Activated CD4-positive, alpha-beta T cell treated with anti-CD3 and anti-CD28 coated beads, Interleukin-2, amount 50 U/mL, for 4 hours (primary cell): ENCODE measurements at regions not wholly inside any gene's neighbourhood (a gene's known extent, or its start where the extent isn't known, plus 50 kb on each side); places are given as distances from the start of the nearest gene placed in this dataset.
A peak's percentile ranks its signal among the peaks of the same experiment; 100 is the strongest.
"Not testable (repeated sequence)": the region's sequence is repeated elsewhere in the genome, so short reads cannot be mapped to it uniquely, and the experiment has no call there.

Experiments
- DNase-seq, 2 experiments: peaks; one replicate each; pipeline ENCODE4 v3.0.0-alpha.2; 2020

DNA sequence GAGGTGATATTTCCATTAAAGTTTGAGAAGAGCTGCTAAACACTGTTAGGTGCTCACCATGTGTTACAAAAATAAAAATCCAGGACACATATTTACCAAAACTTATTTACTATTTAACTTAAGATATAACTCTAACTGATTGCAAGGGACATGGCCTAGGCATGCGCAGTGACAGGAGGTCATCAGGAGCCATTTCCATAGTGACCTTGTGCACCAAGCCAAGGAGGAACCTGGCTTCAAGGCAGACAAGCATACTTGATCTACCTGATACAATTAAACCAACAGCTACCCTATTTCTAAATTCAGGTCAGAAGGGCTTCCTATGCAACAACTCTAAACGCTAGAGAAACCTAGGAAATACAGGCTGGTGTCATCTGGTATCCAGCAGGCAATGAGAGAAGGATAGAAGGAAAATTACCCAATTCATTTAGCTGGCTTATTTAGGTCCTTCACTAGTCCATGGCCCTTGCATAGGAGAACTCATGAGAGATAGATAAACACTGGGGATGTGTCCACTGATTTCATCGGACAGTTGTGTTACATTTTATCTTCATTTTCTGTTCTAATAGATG lies 134.4 kb downstream of the FOXB1 start:
- DNase-seq: no peak

DNA sequence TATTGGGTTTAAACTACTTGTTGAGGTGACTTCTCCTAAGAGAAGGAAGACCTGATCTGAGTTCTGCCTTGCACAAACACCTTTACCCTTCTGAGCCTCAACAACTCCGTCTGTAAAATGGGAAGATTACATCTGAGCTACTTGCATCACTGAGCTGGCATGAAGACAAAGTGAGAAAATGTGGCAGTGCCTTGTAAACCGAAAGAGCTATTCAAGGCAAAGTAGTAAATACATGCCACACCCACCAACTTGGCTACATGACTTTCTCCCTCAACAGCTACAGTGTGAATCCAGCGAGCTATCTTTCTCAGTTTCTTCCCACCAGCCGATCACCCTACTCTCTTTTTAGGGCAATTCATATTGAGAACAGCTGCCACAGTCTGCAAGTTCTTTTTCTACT lies 148.3 kb downstream of the FOXB1 start:
- no peak for DNase-seq

DNA sequence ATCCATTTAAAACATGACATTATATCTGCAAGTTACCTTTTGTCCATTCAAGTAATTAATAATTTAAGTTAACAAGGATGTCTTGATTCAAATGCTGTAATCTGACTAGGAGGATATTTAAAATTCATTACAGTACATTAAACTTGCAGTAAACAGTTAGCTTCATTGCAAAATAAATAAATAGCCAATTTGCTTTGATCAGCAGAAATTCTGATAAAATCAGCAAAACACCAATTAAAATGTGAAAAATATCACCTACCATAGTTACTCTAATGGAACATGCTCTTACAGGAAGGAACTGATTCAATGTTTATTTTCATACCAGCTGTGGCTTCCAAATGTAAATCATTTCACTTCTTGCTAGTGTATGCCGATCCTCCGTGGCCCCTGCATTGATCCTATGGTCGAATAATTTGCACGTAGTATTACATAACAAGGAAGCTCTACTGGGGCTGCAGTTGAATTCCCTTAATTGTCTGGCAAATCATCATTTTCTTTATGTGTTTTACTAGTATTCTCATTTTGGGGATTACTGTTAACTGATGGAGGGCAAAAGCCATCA lies 150.7 kb downstream of the FOXB1 start:
- DNase-seq: no peak

DNA sequence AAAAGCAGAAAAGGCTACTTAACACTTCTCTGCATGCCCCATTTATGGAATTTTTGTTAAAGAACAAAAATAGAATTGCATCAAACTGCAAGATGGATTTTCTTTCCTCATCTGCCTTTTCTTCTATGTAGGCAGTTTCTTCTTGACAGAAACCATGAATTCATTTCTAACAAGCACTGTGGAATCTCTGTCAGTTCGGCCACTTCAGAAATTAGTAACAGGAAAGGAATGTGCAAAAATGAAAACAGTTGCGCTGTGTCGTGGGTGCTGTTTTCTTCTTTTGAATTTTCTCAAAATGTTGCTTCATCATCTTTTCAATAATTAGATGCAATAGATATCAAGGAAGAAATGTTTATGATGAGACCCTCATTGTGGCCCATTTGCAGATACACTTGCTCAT lies 151.6 kb downstream of the FOXB1 start:
- DNase-seq: no peak

DNA sequence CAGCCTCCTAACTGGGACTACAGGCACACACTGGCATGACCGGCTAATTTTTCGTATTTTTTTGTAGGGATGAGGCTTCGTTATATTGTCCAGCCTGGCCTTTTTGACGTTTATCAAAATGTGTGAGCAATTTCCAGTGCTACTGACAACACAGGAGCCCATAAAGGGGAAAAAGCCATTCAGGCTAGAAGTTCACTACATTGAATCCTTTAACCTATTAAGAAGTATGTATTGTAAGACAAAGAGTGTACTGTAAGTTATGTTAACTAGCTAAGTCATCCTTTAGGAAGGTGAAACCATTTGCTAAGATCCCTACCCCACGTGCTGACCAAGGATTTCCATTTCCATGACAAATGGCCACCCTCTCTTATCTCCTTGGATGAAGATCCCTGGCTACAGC lies 156.8 kb downstream of the FOXB1 start:
- no peak for DNase-seq

DNA sequence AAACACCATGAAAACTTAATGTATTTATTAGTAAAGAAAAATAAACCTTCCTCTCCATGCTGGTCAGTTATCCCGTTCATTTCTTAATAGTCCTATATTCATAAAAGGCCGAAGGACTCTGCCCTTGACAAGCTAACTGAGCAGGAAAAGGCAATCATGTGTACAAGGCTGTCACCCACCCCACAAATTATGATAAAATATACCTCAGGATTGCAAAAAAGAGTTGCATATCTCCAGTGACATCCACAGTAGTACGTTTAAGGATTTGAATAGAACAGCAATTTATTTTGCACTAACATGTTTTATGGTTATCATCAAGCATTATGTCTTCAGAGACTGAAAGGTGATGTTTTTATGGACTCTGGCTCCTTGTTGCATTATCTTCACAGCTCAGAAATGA lies 157.6 kb downstream of the FOXB1 start:
- no peak for DNase-seq

DNA sequence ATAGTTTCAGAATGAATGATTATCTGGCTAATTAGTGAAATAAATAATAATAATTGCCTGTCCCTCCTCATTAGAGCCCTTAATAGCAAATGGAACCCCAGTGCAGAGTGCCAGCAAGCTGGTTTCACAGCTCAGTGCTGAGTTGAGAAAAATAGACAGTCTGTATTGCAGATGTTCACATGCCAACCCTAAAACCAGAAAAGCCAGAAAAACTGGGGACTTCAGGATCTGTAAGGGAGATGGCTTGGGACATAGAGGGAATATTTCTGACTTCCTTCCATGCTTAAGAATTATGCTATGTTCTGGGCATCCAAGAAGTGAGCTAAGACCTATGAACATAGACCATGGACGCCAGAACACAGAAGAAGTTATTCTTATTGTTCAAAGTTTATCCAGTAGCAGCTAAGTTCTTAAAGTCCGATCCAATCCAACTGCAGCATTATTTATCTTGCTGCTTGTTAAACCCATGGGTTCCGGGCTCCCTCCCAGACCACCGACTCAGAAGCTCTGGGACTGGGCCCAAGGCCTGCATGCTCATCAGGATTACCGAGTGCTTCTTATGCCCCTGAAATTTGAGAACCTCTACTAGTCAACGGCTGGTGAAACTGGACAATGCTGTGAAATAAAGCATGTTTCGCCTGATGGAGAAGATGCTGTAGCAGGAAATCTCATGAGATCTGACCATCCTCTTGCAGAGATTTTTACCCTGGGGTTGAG lies 158.3 kb downstream of the FOXB1 start:
- no peak for DNase-seq

DNA sequence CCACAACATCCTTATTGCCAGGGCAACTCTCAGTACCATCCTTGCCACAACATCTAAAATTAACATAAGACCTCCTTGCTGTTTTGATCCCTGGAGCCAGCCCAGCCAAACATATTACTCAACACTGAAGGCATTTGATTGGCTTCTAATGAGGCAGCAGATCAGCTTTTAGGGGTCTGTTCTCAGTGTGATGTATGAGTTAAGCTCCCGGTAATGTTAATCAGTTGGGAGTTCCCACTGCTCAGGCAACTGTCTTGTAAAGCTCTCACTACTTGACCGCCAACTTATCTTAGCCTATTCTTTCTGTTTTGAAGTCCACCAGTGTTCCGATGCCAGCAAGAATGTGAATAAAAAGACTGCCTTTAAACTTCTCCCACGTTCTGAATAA lies 158.9 kb downstream of the FOXB1 start:
- no peak for DNase-seq

DNA sequence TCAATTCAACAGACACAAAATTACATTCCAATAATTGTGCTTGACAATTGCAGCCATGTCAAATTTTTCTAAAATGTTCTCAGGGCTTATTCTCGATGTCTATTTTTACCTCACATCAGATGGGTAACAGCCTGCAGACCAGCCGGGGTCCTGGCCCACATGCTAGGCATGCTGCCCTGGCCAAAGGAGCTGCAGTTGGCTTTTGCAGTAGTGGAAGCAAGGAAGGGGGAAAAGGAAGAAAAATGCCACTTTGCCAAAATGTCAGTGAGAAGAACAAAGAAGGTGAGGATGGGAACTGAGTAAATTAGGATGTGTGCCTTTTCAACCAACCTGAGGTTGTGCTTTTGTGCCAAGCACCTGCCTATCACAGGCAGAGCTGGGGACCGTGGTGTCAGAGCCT lies 161.0 kb downstream of the FOXB1 start:
- DNase-seq: no peak

DNA sequence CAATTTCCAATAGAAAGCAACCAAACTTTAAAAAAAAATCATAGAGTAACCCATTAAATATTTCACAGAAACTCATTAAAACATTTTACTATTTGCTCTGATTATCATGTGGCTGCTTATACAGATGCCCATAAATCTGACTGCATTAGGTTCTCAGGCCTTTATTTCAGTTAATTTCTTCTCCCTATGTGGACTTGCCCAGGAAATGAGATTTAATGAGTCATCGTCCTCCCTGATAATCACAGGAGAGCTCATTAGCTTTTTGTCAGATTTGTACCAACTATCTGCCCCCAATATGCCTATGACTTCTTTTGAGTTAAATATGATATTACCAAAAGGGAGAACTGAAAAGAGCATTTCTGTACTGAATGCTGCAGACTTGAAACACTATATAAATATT lies 168.0 kb downstream of the FOXB1 start:
- DNase-seq: no peak

DNA sequence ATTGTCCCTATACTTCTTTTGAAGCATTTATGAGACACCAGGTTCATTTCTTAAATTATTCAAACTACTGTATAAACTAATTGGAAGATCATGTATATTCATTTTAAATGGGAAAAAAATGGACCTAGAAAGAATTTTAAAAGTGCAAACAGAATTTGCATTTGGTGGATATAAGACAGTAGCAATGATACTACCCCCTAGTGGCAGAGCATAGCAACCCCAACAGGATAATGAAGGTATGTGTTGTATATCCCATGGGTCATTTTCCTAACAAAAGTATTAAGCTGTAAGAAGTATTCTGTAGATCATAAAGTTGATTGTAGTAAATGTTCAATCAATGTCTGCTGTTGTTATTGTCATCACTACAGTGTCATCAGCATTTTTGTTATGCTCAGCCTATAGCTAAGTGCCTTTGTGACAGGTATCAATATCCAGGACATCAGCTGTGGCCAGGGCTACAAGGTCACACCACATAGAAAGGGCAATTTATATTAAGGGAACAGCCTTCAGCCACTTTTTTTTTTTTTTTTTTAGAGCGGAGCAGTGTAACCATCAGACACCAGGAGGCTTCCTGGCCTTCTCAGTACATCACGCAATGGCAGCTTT lies 175.8 kb downstream of the FOXB1 start:
- DNase-seq: peak; percentile 12 to 13

DNA sequence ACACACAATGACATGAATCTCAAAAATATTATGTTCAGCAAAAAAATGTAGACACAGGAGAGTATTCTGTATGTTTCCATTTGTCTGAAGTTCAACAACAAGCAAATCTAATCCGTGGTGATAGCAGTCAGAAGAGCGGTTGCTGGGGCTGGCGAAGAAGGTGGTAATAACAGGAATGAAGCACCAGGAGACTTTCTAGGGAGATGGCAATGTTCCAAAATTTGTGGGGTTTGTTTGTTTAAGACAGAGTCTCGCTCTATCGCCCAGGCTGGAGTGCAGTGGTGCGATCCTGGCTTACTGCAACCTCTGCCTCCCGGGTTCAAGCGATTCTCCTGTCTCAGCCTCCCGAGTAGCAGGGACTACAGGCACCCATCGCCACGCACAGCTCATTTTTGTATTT lies 177.8 kb downstream of the FOXB1 start:
- not testable (repeated sequence) for DNase-seq

DNA sequence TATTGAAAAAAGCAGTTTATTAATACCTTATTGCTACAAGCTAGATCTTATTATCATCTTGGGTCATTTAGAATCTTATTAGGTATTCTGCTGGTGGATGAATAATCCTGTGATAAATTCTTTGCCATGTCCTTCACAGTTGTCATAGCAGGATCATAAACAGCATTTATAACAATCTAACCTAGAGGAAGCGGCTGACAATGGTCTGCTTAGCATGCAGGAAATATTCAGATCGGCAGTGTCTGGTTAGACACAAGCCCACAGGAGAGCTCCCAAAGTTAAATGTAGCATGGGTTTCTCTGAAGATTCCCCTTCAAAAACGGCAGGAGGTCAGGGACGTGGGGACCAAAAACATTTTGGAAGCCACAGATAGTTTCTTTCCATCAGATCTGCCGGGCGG lies 179.3 kb downstream of the FOXB1 start:
- DNase-seq: no peak

DNA sequence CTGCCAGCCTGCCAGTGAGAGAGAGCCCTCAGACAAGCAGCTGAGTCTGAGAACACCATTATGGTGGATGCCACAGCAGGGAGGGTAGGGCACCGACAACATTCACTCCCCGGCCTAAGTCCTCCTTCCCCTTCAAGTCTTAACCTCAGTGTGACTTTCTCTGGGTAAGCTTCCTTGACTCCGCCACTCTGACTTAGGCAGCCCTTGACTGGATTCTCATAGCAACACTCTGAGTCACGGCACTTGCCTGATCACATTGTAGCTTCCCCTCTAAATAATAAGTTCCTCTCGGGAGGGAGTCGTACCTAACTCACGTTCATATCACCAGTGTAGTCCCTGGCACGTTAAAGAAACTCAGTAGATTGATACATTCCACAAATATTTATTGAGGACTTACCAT lies 180.5 kb downstream of the FOXB1 start:
- DNase-seq: no peak

DNA sequence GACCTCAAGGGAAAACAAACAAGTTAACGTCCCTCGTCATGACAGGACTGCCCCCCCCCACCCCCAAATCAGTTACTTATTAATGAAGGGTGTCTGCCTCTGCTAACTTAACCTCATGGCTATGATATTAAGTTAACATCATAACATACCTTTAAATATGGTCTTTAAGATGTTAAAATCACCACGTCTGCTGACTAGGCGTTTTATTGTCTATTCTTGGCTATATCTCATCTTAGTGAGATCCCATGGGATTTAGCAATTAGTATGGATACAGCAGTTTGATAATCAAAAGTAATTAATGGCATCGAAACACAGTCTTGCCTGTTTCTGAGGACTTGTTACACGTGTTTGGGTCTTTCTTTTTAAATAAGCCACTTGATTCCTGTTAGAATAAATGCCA lies 186.9 kb downstream of the FOXB1 start:
- DNase-seq: no peak

DNA sequence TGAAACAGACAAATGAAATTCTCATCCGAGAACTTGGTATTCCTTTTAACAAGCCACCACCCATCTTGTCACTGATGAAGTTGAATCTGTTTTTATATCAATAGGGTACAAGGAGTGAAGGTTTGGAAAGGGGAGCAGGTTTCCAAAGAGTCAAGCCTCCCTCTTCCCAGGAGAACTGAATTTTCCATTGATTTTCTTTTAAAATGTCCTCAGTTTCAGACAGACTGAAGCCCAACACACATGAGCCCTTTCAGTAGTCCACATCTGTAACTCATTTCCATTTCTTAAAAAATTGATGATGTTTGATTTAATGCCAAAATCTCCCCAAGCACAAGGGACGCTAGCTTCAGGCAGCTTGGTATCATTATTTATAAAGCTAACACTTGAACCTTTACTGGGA lies 187.7 kb downstream of the FOXB1 start:
- DNase-seq: no peak

DNA sequence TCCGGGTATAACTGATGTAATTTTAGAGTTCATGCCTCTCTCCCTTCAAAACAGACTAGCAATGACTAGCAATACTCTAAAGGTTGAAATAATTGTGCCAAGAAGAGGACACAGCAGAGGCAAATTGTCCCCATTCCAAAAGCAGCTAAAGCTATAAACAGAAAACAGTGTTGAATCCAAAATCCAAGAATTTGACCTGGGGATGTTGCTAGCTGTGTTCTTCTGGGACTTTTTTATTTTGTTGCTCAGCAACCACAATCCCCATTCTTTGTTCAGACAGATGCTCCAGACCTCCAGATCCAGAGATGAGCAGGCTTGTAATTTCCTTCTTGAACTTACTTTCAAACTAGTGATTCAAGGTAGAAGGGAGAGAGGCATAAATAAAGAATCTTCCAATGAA lies 191.5 kb downstream of the FOXB1 start:
- no peak for DNase-seq

DNA sequence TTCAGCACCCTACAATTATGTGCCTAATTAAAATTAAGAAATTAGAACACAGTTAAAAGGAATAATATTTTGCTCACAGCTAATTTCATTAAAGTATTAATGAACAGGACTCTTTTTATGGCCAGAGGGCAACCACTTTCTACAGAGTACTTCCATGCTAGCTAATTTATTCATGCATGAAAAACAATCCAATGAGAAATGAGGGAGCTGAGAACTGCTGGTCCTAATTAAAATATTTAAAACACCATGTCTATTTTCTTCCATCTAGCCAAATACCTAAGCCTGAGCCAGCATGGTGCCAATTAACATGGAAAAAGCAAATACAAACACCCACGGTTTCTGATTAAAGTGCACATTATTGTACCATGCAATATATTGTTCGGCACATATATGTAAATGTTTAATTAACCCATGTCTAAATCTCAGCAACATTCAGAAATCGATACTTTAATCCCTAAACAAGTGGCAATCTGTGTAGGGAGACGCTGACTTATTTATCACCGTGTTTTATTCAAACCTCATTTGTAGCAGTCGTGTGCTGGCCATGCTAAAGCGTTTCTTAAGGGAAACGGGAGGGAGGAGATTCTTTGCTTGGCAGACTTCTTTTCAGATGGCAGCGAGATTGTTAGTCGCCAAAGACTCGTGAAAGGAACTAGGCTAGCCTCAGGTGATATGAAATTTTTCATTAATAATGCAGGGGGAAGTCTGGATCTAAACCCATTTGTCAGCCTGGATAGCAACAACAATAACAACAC lies 193.5 kb downstream of the ANXA2 start:
- DNase-seq: no peak

DNA sequence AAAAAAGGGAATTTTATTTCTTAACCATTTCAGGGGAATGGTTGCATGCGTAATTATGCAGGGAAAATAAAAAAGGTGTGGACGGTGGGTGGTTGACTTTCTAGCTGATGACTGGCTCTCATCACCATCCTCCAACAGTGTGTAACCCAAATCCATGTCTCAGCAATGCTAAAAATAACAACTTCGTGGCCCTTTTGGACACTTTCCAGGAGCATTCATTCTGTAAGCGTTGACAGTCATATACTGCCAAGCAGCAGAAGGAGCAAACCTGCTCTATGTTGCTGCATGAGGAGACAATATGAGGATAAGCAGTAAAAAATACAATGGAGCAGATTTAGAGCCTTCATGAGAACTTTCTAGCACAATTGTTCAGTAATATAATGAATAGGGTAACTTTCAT lies 189.1 kb downstream of the ANXA2 start:
- DNase-seq: no peak

DNA sequence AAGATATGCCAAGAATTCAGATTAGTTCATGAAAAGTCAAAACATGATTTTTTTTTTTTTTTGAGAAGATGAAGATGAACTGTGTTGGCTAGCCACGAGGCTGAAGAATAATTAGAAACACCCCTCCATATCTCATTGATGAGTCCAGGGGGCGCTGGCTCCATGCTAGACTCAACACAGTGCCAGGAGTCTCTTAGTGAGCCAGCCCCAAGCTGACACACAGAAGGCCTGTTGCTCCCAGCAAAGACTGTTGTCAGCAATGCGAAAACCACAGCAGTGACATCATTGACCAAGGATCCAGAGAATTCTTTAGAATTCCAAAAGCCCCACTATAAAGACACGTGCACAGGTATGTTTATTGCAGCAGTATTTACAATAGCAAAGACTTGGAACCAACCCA lies 185.2 kb downstream of the ANXA2 start:
- no peak for DNase-seq

DNA sequence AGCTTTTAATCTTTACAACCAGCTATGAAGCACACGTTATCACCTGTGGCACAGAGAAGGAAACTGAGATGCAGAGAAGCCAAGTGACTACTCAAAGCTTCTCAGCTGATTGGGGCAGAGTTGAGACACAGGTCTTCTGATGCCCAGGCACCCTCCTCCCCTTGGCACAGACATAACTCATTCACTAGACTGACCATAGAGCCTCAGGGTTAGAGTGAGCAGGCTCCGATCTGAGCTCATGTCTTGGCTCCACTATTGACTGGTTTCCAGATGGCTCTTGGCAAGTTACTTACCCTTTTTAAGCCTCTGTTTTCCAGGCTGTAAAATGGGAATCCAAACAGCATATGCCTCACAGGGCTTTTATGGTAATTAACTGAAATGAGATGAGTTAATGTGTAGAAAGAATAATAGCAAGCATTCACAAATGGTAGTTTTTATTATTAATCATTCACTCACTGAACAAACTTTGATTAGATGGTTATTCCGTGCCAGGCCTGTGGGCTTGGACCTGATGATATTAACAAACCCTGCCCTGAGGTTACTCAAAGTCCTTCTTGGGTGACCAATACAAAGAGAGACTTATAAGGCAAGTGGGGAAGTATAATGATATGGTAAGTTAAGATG lies 184.3 kb downstream of the ANXA2 start:
- DNase-seq: no peak

DNA sequence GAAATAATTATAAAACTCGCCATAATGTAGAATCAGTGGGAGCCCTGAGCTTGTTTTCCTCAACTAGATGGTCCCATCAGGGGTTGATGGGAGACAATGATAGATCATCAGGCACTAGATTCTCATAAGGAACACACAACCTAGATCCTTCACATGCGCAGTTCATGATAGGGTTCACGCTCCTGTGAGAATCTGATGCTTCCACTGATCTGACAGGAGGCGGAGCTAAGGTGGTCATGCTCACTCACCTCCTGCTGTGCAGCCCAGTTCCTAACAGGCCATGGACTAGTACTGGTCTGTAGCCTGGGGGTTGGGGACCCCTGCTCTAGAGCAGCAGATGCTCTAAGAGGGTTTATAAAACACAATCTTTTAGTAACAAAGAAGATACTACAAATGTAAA lies 183.6 kb downstream of the ANXA2 start:
- no peak for DNase-seq
